A549 (cell line): ENCODE measurements at regions not wholly inside any gene's neighbourhood (a gene's known extent, or its start where the extent isn't known, plus 50 kb on each side); places are given as distances from the start of the nearest gene placed in this dataset.

Experiments
- ATAC-seq, 2 experiments: fragments of 200-7000 bp in 1 of 2; fragments of >200 bp in 1 of 2; cut with Nextera tagmentation in 1 of 2; cut with Tn5 transposase in 1 of 2; 3 replicates each; pipeline versions ENCODE4 v1.8.0 to v1.9.1; 2018 to 2020; ENCODE audit warnings: mild to moderate bottlenecking in 1 of 2, moderate library complexity in 1 of 2
- CTCF ChIA-PET: fragments of 300-600 bp; sonication (Branson Sonifier 250); formaldehyde crosslinking; extraction: SDS; loops from one replicate; lab custom pipeline; 2021; ENCODE audit warnings: antibody characterized with exemption, inconsistent platforms; lab: Yijun Ruan, JAX
- POLR2A ChIA-PET: fragments of 350-600 bp; formaldehyde crosslinking; extraction: SDS; loops from one replicate; lab custom pipeline; 2021; ENCODE audit warnings: antibody characterized with exemption, inconsistent platforms; lab: Yijun Ruan, JAX
- DNase-seq, 2 experiments: peaks; one replicate each; pipeline versions ENCODE4 v3.0.0 to v3.0.0-alpha.2; 2011 to 2016; ENCODE audit warnings: low read depth in 1 of 2, low spot score in 1 of 2
- FAIRE-seq: peaks from 2 replicates; lab custom pipeline; 2011; peaks lifted over from hg19 to GRCh38; lab: Jason Lieb, UNC
- H3K27ac ChIP-seq, 2 experiments: fragments of >200 bp; sonication (Bioruptor Twin); formaldehyde crosslinking; 3 replicates each; pipeline ENCODE4 v1.5.1; 2016 to 2017
- H3K4me1 ChIP-seq: fragments of >200 bp; sonication (Bioruptor Twin); formaldehyde crosslinking; 3 replicates; pipeline ENCODE4 v1.6.1; 2016
- H3K4me2 ChIP-seq: fragments of >200 bp; sonication (Bioruptor Twin); formaldehyde crosslinking; 3 replicates; pipeline ENCODE4 v1.6.1; 2016
- H3K4me3 ChIP-seq: fragments of >200 bp; sonication (Bioruptor Twin); formaldehyde crosslinking; 3 replicates; pipeline ENCODE4 v1.5.1; 2016
- H3K9me3 ChIP-seq: fragments of >200 bp; sonication (Bioruptor Twin); formaldehyde crosslinking; 3 replicates; pipeline ENCODE4 v1.6.1; 2016
- BCL3 ChIP-seq: fragments of >200 bp; sonication (Bioruptor Twin); formaldehyde crosslinking; IDR thresholded peaks from 3 replicates; pipeline ENCODE4 v1.6.1; 2016
- CBX2 ChIP-seq: fragments of 200-600 bp; sonication (generic); IDR thresholded peaks from 2 replicates; pipeline ENCODE4 v1.6.1; 2016; ENCODE audit warnings: low read depth, mild to moderate bottlenecking, borderline replicate concordance
- CBX8 ChIP-seq: fragments of 200-600 bp; sonication (generic); IDR thresholded peaks from 2 replicates; pipeline ENCODE4 v1.6.1; 2016
- CHD2 ChIP-seq: fragments of 150-350 bp; IDR thresholded peaks from 2 replicates; pipeline ENCODE4 v1.6.1; 2014; ENCODE audit warnings: low read length; ENCODE audit not compliant: partially characterized antibody
- CHD4 ChIP-seq: fragments of 200-600 bp; sonication (generic); IDR thresholded peaks from 2 replicates; pipeline ENCODE4 v1.6.1; 2016; ENCODE audit warnings: antibody characterized with exemption, mild to moderate bottlenecking, borderline replicate concordance
- EHMT2 ChIP-seq: fragments of 200-600 bp; sonication (generic); IDR thresholded peaks from 2 replicates; pipeline ENCODE4 v1.6.1; 2016; ENCODE audit warnings: antibody characterized with exemption, low read depth, mild to moderate bottlenecking, moderate library complexity
- EP300 ChIP-seq, 2 experiments: fragments of >200 bp; sonication (Bioruptor Twin); formaldehyde crosslinking; IDR thresholded peaks; 2 replicates in 1 of 2; 3 replicates in 1 of 2; pipeline ENCODE4 v1.6.1; 2016 to 2017
- FOXS1 ChIP-seq: fragments of 250-450 bp; sonication (Bioruptor Pico); IDR thresholded peaks from 2 replicates; pipeline ENCODE4 v1.5.0; 2020; ENCODE audit warnings: mild to moderate bottlenecking, moderate library complexity
- GATA3 ChIP-seq: IDR thresholded peaks from 2 replicates; pipeline ENCODE4 v1.6.1; 2012; ENCODE audit warnings: borderline replicate concordance
- HES2 ChIP-seq: fragments of >200 bp; sonication (Bioruptor Twin); formaldehyde crosslinking; IDR thresholded peaks from 2 replicates; pipeline ENCODE4 v1.6.1; 2016
- HOXA7 ChIP-seq: fragments of 250-450 bp; sonication (Bioruptor Pico); IDR thresholded peaks from 2 replicates; pipeline ENCODE4 v1.5.0; 2020; ENCODE audit warnings: mild to moderate bottlenecking, moderate library complexity
- HOXB13 ChIP-seq: fragments of 250-450 bp; sonication (Bioruptor Pico); IDR thresholded peaks from 2 replicates; pipeline ENCODE4 v1.5.0; 2020; ENCODE audit warnings: low read depth, mild to moderate bottlenecking, moderate library complexity
- HOXB5 ChIP-seq: fragments of 250-450 bp; sonication (Bioruptor Pico); IDR thresholded peaks from 2 replicates; pipeline ENCODE4 v1.5.0; 2020; ENCODE audit warnings: mild to moderate bottlenecking, moderate library complexity
- JUN ChIP-seq, 2 experiments: fragments of >200 bp; sonication (Bioruptor Twin); formaldehyde crosslinking; IDR thresholded peaks; 2 replicates in 1 of 2; 3 replicates in 1 of 2; pipeline ENCODE4 v1.6.1; 2016 to 2017
- JUNB ChIP-seq: fragments of >200 bp; sonication (Bioruptor Twin); formaldehyde crosslinking; IDR thresholded peaks from 2 replicates; pipeline ENCODE4 v1.6.1; 2016
- KDM5A ChIP-seq: fragments of 200-600 bp; sonication (generic); IDR thresholded peaks from 2 replicates; pipeline ENCODE4 v1.6.1; 2016; ENCODE audit warnings: antibody characterized with exemption, mild to moderate bottlenecking
- MYC ChIP-seq: IDR thresholded peaks from 2 replicates; pipeline ENCODE4 v1.6.1; 2012; ENCODE audit warnings: mild to moderate bottlenecking, inconsistent platforms, low read length, improper control_type of control experiment, borderline replicate concordance
- PBX3 ChIP-seq: IDR thresholded peaks from 2 replicates; pipeline ENCODE4 v1.6.1; 2012
- PHF8 ChIP-seq: fragments of 200-600 bp; sonication (generic); IDR thresholded peaks from 2 replicates; pipeline ENCODE4 v1.6.1; 2016; ENCODE audit warnings: low read depth, mild to moderate bottlenecking, antibody characterized with exemption, moderate library complexity, borderline replicate concordance
- POLR2AphosphoS2 ChIP-seq: conservative IDR thresholded peaks from 2 replicates; pipeline ENCODE4 v1.6.1; 2012; ENCODE audit warnings: low read length, improper control_type of control experiment, inconsistent platforms
- RAD21 ChIP-seq, 2 experiments: fragments of >200 bp in 1 of 2; sonication (Bioruptor Twin) in 1 of 2; formaldehyde crosslinking in 1 of 2; IDR thresholded peaks in 1 of 2; conservative IDR thresholded peaks in 1 of 2; 2 replicates in 1 of 2; 3 replicates in 1 of 2; pipeline ENCODE4 v1.6.1; 2012 to 2018; ENCODE audit warnings: inconsistent platforms in 1 of 2
- RCOR1 ChIP-seq: fragments of 150-350 bp; IDR thresholded peaks from 2 replicates; pipeline ENCODE4 v1.6.1; 2014; ENCODE audit warnings: antibody characterized with exemption, low read length, low read depth
- RFX5 ChIP-seq: fragments of 450-650 bp; IDR thresholded peaks from 2 replicates; pipeline ENCODE4 v1.7.1; 2014; ENCODE audit warnings: antibody characterized with exemption, mild to moderate bottlenecking, moderate library complexity
- SREBF2 ChIP-seq: fragments of 450-650 bp; IDR thresholded peaks from 2 replicates; pipeline ENCODE4 v1.6.1; 2014; ENCODE audit warnings: mild to moderate bottlenecking, moderate library complexity
- TFCP2L1 ChIP-seq: fragments of 250-450 bp; sonication (Bioruptor Pico); IDR thresholded peaks from 2 replicates; pipeline ENCODE4 v1.5.0; 2021; ENCODE audit warnings: mild to moderate bottlenecking
- ZFP36 ChIP-seq: fragments of 450-650 bp; IDR thresholded peaks from 2 replicates; pipeline ENCODE4 v1.6.1; 2014; ENCODE audit warnings: borderline replicate concordance; ENCODE audit not compliant: partially characterized antibody
- ZNF302 ChIP-seq: fragments of 250-450 bp; sonication (Bioruptor Pico); IDR thresholded peaks from 2 replicates; pipeline ENCODE4 v1.9.0; 2021; ENCODE audit warnings: inconsistent platforms, mild to moderate bottlenecking, moderate library complexity
- WGBS: methylation state at CpG from one replicate; pipeline ENCODE4 v1.1.6; 2017; ENCODE audit errors: missing lambda C conversion rate; 5-methylcytosine and 5-hydroxymethylcytosine counted together
- TF ChIP-seq, protein P1 (sequence below): fragments of 250-450 bp; sonication (Bioruptor Pico); IDR thresholded peaks from 2 replicates; pipeline ENCODE4 v1.5.0; 2020; ENCODE audit warnings: low read depth, mild to moderate bottlenecking, moderate library complexity
- TF ChIP-seq, protein P2 (sequence below): fragments of >200 bp; sonication (Bioruptor Twin); formaldehyde crosslinking; IDR thresholded peaks from 3 replicates; pipeline ENCODE4 v1.5.1; 2016

GRCh38 chr2:34254272-34254878 lies 655.3 kb upstream of the FAM98A start:
- TF ChIP-seq, protein P1, sequence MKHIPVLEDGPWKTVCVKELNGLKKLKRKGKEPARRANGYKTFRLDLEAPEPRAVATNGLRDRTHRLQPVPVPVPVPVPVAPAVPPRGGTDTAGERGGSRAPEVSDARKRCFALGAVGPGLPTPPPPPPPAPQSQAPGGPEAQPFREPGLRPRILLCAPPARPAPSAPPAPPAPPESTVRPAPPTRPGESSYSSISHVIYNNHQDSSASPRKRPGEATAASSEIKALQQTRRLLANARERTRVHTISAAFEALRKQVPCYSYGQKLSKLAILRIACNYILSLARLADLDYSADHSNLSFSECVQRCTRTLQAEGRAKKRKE, result no peak
- TF ChIP-seq ZNF302 (CRISPR knock-in tag) (no peak), JUNB (no peak), RCOR1 (no peak), RFX5 (no peak), CHD4 (no peak), FOXS1 (no peak), PHF8 (no peak), GATA3 (no peak), JUN (IDR thresholded peaks at IDR 0.05) (no peak), CHD2 (no peak), RAD21 (conservative IDR thresholded peaks at IDR 0.05 in 1 of 2, IDR thresholded peaks at IDR 0.05 in 1 of 2) (no peak), HOXB5 (no peak), CBX8 (no peak), SREBF2 (no peak), HES2 (no peak)
- TF ChIP-seq, protein P2, sequence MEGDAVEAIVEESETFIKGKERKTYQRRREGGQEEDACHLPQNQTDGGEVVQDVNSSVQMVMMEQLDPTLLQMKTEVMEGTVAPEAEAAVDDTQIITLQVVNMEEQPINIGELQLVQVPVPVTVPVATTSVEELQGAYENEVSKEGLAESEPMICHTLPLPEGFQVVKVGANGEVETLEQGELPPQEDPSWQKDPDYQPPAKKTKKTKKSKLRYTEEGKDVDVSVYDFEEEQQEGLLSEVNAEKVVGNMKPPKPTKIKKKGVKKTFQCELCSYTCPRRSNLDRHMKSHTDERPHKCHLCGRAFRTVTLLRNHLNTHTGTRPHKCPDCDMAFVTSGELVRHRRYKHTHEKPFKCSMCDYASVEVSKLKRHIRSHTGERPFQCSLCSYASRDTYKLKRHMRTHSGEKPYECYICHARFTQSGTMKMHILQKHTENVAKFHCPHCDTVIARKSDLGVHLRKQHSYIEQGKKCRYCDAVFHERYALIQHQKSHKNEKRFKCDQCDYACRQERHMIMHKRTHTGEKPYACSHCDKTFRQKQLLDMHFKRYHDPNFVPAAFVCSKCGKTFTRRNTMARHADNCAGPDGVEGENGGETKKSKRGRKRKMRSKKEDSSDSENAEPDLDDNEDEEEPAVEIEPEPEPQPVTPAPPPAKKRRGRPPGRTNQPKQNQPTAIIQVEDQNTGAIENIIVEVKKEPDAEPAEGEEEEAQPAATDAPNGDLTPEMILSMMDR, result no peak
- CTCF ChIA-PET, result no interaction called here
- WGBS, result 1% methylated on average over 2 of the region's 2 CpGs
- H3K4me2 ChIP-seq, result no peak overlapping the region
- POLR2A ChIA-PET, result no interaction called here
- ATAC-seq (no peak), DNase-seq (no peak), FAIRE-seq (no peak)
- no peaks in the 10 kb centered on the region for H3K9me3 ChIP-seq
- no peak overlapping the region for H3K27ac ChIP-seq
- no peak overlapping the region for H3K4me3 ChIP-seq
- no peaks in the 10 kb centered on the region for H3K4me1 ChIP-seq

- FAIRE-seq (no peak), ATAC-seq (no peak), DNase-seq (no peak)
- 4% methylated on average over 3 of the region's 3 CpGs for WGBS
- ChIA-PET CTCF (no interaction called here), POLR2A (no interaction called here)
- Histone ChIP-seq H3K4me1 (no peaks in the 10 kb centered on the region), H3K27ac (no peak overlapping the region), H3K9me3 (no peaks in the 10 kb centered on the region), H3K4me2 (no peak overlapping the region), H3K4me3 (no peak overlapping the region)
- TF ChIP-seq POLR2AphosphoS2, result no peak
- no peak for TF ChIP-seq JUN (IDR thresholded peaks at IDR 0.05)
- no peak for TF ChIP-seq ZFP36
- TF ChIP-seq HOXA7 (CRISPR knock-in tag), result no peak
- TF ChIP-seq SREBF2, result no peak
- TF ChIP-seq RCOR1, result no peak
- no peak for TF ChIP-seq BCL3
- no peak for TF ChIP-seq EP300 (IDR thresholded peaks at IDR 0.05)
- TF ChIP-seq EHMT2, result no peak
- no peak for TF ChIP-seq ZNF302 (CRISPR knock-in tag)
- no peak for TF ChIP-seq TFCP2L1
- TF ChIP-seq MYC, result no peak
- TF ChIP-seq CHD4, result no peak
- no peak for TF ChIP-seq HOXB13 (CRISPR knock-in tag)
- TF ChIP-seq KDM5A, result no peak
- TF ChIP-seq CHD2, result no peak
- no peak for TF ChIP-seq CBX2
- no peak for TF ChIP-seq PBX3
Measured at GRCh38 chr2:34252111-34252510, 653.0 kb upstream of the FAM98A start.
